HCT116 (cell line): ENCODE measurements at regions not wholly inside any gene's neighbourhood (a gene's known extent, or its start where the extent isn't known, plus 50 kb on each side); places are given as distances from the start of the nearest gene placed in this dataset.

Experiments
- CBX3 ChIP-seq: IDR thresholded peaks from 2 replicates; pipeline ENCODE4 v1.6.1; 2012; ENCODE audit warnings: low read depth
- CEBPB ChIP-seq: IDR thresholded peaks from 2 replicates; pipeline ENCODE4 v1.6.1; 2012; ENCODE audit warnings: low read depth
- CTCF ChIP-seq, 3 experiments: fragments of 200-600 bp in 1 of 3; sonication (generic) in 1 of 3; IDR thresholded peaks in 2 of 3; conservative IDR thresholded peaks in 1 of 3; 2 replicates each; pipeline ENCODE4 v1.5.1; 2012 to 2017; ENCODE audit warnings: low read depth in 2 of 3, low read length in 2 of 3, antibody characterized with exemption in 1 of 3, borderline replicate concordance in 1 of 3, control low read depth in 1 of 3, mild to moderate bottlenecking in 1 of 3, mixed read lengths in 1 of 3, mixed run types in 1 of 3, moderate library complexity in 1 of 3; ENCODE audit not compliant: insufficient read depth in 1 of 3
- EGR1 ChIP-seq: IDR thresholded peaks from 2 replicates; pipeline ENCODE4 v1.6.1; 2012; ENCODE audit warnings: low read depth
- EZH2 ChIP-seq: fragments of 200-600 bp; sonication (generic); IDR thresholded peaks from 2 replicates; pipeline ENCODE4 v1.6.1; 2017; ENCODE audit warnings: antibody characterized with exemption, mixed run types
- MAX ChIP-seq: IDR thresholded peaks from 2 replicates; pipeline ENCODE4 v1.6.1; 2012
- POLR2A ChIP-seq: IDR thresholded peaks from 2 replicates; pipeline ENCODE4 v1.7.0; 2011; ENCODE audit warnings: borderline replicate concordance; ENCODE audit not compliant: insufficient read depth, insufficient read length; ENCODE audit errors: extremely low read depth
- REST ChIP-seq: IDR thresholded peaks from 2 replicates; pipeline ENCODE4 v1.6.1; 2012; ENCODE audit warnings: low read depth
- ZFX ChIP-seq: fragments of 450-650 bp; IDR thresholded peaks from 2 replicates; pipeline ENCODE4 v1.6.1; 2017
- ZNF274 ChIP-seq: fragments of 200-500 bp; sonication (Bioruptor generic); IDR thresholded peaks from 2 replicates; pipeline ENCODE4 v1.6.1; 2014; ENCODE audit warnings: mild to moderate bottlenecking, low read depth, low read length, inconsistent platforms

- TF ChIP-seq CTCF (IDR thresholded peaks at IDR 0.05 in 2 of 3, conservative IDR thresholded peaks at IDR 0.05 in 1 of 3; ENCODE audit: borderline replicate concordance in 1 of 3, insufficient read depth in 1 of 3, low read depth in 2 of 3, low read length in 2 of 3) (no peak), POLR2A (no peak), CEBPB (no peak), ZNF274 (no peak), CBX3 (no peak), ZFX (no peak), REST (no peak), EGR1 (no peak), MAX (no peak), EZH2 (no peak)
Observed at GRCh38 chr1:58949551-58950220, 165.8 kb upstream of the JUN start.
